ENCODE measurements at regions not wholly inside any gene's neighbourhood (a gene's known extent, or its start where the extent isn't known, plus 50 kb on each side); places are given as distances from the start of the nearest gene placed in this dataset.

DNA sequence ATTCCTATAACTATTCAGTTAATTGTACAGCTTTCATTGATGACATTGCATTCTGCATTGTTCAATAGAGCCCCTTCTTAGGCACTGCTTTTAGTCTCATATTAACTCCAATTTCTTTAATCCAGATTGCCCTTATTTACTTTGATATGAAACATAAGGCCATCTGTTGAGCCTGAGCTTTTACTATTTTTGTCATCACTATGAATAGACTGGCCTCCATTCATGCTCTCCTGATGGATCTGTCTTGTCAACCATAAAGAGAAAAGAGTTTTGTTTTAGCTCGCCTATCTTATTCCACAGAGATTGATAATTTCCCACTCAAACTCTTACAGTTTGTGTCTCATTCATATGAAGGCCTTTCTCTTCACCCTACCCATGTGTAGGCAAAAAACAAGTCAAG, 159.2 kb upstream of the DTNA start:
- TF ChIP-seq, protein P1, sequence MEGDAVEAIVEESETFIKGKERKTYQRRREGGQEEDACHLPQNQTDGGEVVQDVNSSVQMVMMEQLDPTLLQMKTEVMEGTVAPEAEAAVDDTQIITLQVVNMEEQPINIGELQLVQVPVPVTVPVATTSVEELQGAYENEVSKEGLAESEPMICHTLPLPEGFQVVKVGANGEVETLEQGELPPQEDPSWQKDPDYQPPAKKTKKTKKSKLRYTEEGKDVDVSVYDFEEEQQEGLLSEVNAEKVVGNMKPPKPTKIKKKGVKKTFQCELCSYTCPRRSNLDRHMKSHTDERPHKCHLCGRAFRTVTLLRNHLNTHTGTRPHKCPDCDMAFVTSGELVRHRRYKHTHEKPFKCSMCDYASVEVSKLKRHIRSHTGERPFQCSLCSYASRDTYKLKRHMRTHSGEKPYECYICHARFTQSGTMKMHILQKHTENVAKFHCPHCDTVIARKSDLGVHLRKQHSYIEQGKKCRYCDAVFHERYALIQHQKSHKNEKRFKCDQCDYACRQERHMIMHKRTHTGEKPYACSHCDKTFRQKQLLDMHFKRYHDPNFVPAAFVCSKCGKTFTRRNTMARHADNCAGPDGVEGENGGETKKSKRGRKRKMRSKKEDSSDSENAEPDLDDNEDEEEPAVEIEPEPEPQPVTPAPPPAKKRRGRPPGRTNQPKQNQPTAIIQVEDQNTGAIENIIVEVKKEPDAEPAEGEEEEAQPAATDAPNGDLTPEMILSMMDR (IDR thresholded peaks at IDR 0.05; ENCODE audit: low read depth, low read length), result no peak
- DNase-seq (ENCODE audit: extremely low read depth, low read depth), result no peak

- TF ChIP-seq, protein P1 (IDR thresholded peaks at IDR 0.05; ENCODE audit: low read depth, low read length), result no peak
- DNase-seq (ENCODE audit: extremely low read depth, low read depth), result no peak
Measured at GRCh38 chr18:34551824-34552223, 158.3 kb upstream of the DTNA start.

GRCh38 chr18:34562252-34562870, 147.7 kb upstream of the DTNA start:
- DNase-seq (ENCODE audit: extremely low read depth, low read depth), result no peak
- TF ChIP-seq, protein P1 (IDR thresholded peaks at IDR 0.05; ENCODE audit: low read depth, low read length), result no peak

GRCh38 chr18:34567857-34568256, 142.2 kb upstream of the DTNA start:
- TF ChIP-seq, protein P1 (IDR thresholded peaks at IDR 0.05; ENCODE audit: low read depth, low read length), result no peak
- DNase-seq (ENCODE audit: extremely low read depth, low read depth), result no peak

- no peak for DNase-seq (ENCODE audit: extremely low read depth, low read depth)
Measured at GRCh38 chr18:34576622-34577021, 133.5 kb upstream of the DTNA start.

GRCh38 chr18:34583895-34584294, 126.2 kb upstream of the DTNA start:
- TF ChIP-seq, protein P1 (IDR thresholded peaks at IDR 0.05; ENCODE audit: low read depth, low read length), result no peak
- DNase-seq (ENCODE audit: extremely low read depth, low read depth), result no peak

More at GRCh38 chr18:34576622-34577021, 133.5 kb upstream of the DTNA start:
- TF ChIP-seq, protein P1 (IDR thresholded peaks at IDR 0.05; ENCODE audit: low read depth, low read length), result no peak

DNA sequence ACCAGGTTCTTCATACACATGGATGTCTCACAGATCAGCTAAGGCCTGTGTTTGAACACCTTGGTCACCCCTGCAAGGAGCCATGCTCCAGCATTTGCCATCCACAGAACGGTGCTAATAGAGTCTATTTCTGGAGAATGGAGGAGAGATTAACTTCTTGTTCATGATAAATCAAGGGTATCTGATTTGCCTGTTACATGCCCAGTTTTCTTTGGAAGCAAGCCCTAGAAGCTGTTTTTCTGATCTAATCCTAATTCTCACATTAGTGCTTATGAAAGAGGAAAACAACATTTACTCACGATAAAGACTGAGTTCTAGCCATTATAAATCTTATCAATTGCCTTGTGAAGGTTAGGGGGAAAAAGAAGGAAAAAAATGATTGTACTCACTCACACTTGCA, 119.6 kb upstream of the DTNA start:
- TF ChIP-seq, protein P1 (IDR thresholded peaks at IDR 0.05; ENCODE audit: low read depth, low read length), result no peak

More for the DNA sequence above, 119.6 kb upstream of the DTNA start:
- DNase-seq (ENCODE audit: extremely low read depth, low read depth), result no peak

Data from AG09319 (cell line).